ENCODE measurements at regions not wholly inside any gene's neighbourhood (a gene's known extent, or its start where the extent isn't known, plus 50 kb on each side); places are given as distances from the start of the nearest gene placed in this dataset.

DNA sequence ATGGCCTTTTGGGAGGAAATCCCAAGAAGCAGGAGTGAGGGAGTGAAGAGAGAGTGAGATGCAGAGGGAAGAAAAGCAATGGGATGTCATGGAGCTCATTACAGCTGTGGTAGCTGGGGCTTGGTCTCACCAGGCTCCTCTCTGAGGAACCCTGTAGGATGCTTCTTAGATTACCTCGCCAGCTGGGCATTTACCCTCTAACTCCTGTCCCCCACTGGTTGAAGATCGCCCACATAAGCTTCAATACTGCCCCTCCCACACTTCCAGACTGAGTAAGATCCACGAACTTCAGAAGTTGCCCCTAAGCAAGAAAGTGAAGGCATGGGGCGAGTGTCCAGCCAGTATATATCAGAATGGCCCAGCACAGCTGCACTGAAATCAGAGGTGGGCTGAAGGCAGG, 58.1 kb upstream of the SLC35B4 start:
- 84 to 88% methylated on average over 4 of the region's 4 CpGs for WGBS, 2 donors
- TF ChIP-seq EP300 (IDR thresholded peaks at IDR 0.05): no peak
- TF ChIP-seq POLR2AphosphoS5 (IDR thresholded peaks at IDR 0.05): no peak
- TF ChIP-seq POLR2A (IDR thresholded peaks at IDR 0.05): no peak
- TF ChIP-seq, protein P1, sequence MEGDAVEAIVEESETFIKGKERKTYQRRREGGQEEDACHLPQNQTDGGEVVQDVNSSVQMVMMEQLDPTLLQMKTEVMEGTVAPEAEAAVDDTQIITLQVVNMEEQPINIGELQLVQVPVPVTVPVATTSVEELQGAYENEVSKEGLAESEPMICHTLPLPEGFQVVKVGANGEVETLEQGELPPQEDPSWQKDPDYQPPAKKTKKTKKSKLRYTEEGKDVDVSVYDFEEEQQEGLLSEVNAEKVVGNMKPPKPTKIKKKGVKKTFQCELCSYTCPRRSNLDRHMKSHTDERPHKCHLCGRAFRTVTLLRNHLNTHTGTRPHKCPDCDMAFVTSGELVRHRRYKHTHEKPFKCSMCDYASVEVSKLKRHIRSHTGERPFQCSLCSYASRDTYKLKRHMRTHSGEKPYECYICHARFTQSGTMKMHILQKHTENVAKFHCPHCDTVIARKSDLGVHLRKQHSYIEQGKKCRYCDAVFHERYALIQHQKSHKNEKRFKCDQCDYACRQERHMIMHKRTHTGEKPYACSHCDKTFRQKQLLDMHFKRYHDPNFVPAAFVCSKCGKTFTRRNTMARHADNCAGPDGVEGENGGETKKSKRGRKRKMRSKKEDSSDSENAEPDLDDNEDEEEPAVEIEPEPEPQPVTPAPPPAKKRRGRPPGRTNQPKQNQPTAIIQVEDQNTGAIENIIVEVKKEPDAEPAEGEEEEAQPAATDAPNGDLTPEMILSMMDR (IDR thresholded peaks at IDR 0.05): no peak
- H3K4me3 ChIP-seq: no peak overlapping the region
- peak in 1 of 2 donors; percentile 6 for ATAC-seq (ENCODE audit: low FRiP score in 2 of 2)
- H3K27me3 ChIP-seq: no peaks in the 10 kb centered on the region
- no peak for DNase-seq
- H3K36me3 ChIP-seq: no peaks in the 10 kb centered on the region
- H3K27ac ChIP-seq: no peak overlapping the region
- H3K4me1 ChIP-seq: peaks cover 0 to 3% (median under 1%) of the 10 kb centered on the region in 4 donors
- H3K9me3 ChIP-seq: no peaks in the 10 kb centered on the region

- no peaks in the 10 kb centered on the region for H3K9me3 ChIP-seq
- TF ChIP-seq, protein P1 (IDR thresholded peaks at IDR 0.05): no peak
- TF ChIP-seq POLR2AphosphoS5 (IDR thresholded peaks at IDR 0.05): no peak
- TF ChIP-seq POLR2A (IDR thresholded peaks at IDR 0.05): no peak
- no peak for TF ChIP-seq EP300 (IDR thresholded peaks at IDR 0.05)
- 57 to 62% methylated on average over 1 of the region's 1 CpG for WGBS, 2 donors
- H3K27me3 ChIP-seq: no peaks in the 10 kb centered on the region
- peaks cover 0 to 8% (median 4%) of the 10 kb centered on the region in 4 donors for H3K4me1 ChIP-seq
- no peak overlapping the region for H3K27ac ChIP-seq
- no peak overlapping the region for H3K4me3 ChIP-seq
- H3K36me3 ChIP-seq: no peaks in the 10 kb centered on the region
- no peak for DNase-seq
- ATAC-seq (ENCODE audit: low FRiP score in 2 of 2): no peak
Measured at GRCh38 chr7:134374291-134374690, 57.6 kb upstream of the SLC35B4 start.

GRCh38 chr7:134372858-134373257, 56.1 kb upstream of the SLC35B4 start:
- H3K4me1 ChIP-seq: peaks cover 0 to 8% (median 7%) of the 10 kb centered on the region in 4 donors
- H3K36me3 ChIP-seq: no peaks in the 10 kb centered on the region
- H3K27me3 ChIP-seq: no peaks in the 10 kb centered on the region
- no peak overlapping the region for H3K4me3 ChIP-seq
- H3K9me3 ChIP-seq: no peaks in the 10 kb centered on the region
- H3K27ac ChIP-seq: no peak overlapping the region
- 92 to 97% methylated on average over 4 of the region's 4 CpGs for WGBS, 2 donors
- DNase-seq (no peak), ATAC-seq (ENCODE audit: low FRiP score in 2 of 2) (no peak)
- TF ChIP-seq, protein P1 (IDR thresholded peaks at IDR 0.05): no peak
- TF ChIP-seq POLR2A (IDR thresholded peaks at IDR 0.05) (no peak), POLR2AphosphoS5 (IDR thresholded peaks at IDR 0.05) (no peak), EP300 (IDR thresholded peaks at IDR 0.05) (no peak)

DNA sequence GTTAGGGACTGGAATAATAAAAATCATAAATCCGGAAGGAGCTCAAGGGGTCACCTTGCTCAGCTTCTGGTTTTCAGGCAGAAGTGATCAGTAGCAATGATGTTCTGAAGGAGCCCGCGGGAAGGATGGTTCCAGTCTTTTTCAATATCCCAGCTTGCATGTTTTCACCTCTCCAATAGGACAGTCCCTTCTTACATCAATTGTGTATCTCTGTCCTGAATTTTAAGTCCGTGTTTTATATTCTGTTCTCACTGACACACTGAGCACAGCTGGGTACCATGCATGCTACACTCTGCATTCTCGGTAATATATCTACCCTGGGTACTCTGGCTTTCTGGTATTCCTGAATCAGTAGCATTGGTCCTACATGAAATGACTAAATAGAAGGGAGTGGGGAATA, 55.2 kb upstream of the SLC35B4 start:
- no peak for DNase-seq
- Histone ChIP-seq H3K27me3 (no peaks in the 10 kb centered on the region), H3K4me1 (peaks cover 0 to 8% (median 7%) of the 10 kb centered on the region in 4 donors), H3K4me3 (no peak overlapping the region), H3K36me3 (no peaks in the 10 kb centered on the region), H3K9me3 (no peaks in the 10 kb centered on the region), H3K27ac (no peak overlapping the region)
- no peak for ATAC-seq (ENCODE audit: low FRiP score in 2 of 2)
- no peak for TF ChIP-seq EP300 (IDR thresholded peaks at IDR 0.05)
- TF ChIP-seq, protein P1 (IDR thresholded peaks at IDR 0.05): no peak
- no peak for TF ChIP-seq POLR2AphosphoS5 (IDR thresholded peaks at IDR 0.05)
- no peak for TF ChIP-seq POLR2A (IDR thresholded peaks at IDR 0.05)
- WGBS, 2 donors: 87 to 94% methylated on average over 5 of the region's 5 CpGs

- DNase-seq: no peak
- no peak for ATAC-seq (ENCODE audit: low FRiP score in 2 of 2)
- H3K36me3 ChIP-seq: no peaks in the 10 kb centered on the region
- H3K27ac ChIP-seq: no peak overlapping the region
- TF ChIP-seq, protein P1 (IDR thresholded peaks at IDR 0.05): no peak
- TF ChIP-seq POLR2A (IDR thresholded peaks at IDR 0.05) (no peak), EP300 (IDR thresholded peaks at IDR 0.05) (no peak), POLR2AphosphoS5 (IDR thresholded peaks at IDR 0.05) (no peak)
- WGBS, 2 donors: 83 to 85% methylated on average over 4 of the region's 4 CpGs
- H3K4me1 ChIP-seq: peaks cover 0 to 8% (median 7%) of the 10 kb centered on the region in 4 donors
- no peaks in the 10 kb centered on the region for H3K27me3 ChIP-seq
- no peaks in the 10 kb centered on the region for H3K9me3 ChIP-seq
- H3K4me3 ChIP-seq: no peak overlapping the region
Measured at GRCh38 chr7:134371536-134371935, 54.8 kb upstream of the SLC35B4 start.

Measured in upper lobe of left lung (tissue), 6 donors.